ENCODE measurements at regions not wholly inside any gene's neighbourhood (a gene's known extent, or its start where the extent isn't known, plus 50 kb on each side); places are given as distances from the start of the nearest gene placed in this dataset.
"Not testable (repeated sequence)": the region's sequence is repeated elsewhere in the genome, so short reads cannot be mapped to it uniquely, and the experiment has no call there.

- TF ChIP-seq ZNF274 (IDR thresholded peaks at IDR 0.05; ENCODE audit: low read depth, low read length) = no peak
These were observed 54.7 kb downstream of the ASCL1 start for GRCh38 chr12:103011974-103012763.

GRCh38 chr12:103012884-103013283 lies 55.4 kb downstream of the ASCL1 start:
- H3K4me3 ChIP-seq (ENCODE audit: low read length) = no peak overlapping the region
- TF ChIP-seq ZNF274 (IDR thresholded peaks at IDR 0.05; ENCODE audit: low read depth, low read length) = no peak

More at GRCh38 chr12:103011974-103012763, 54.7 kb downstream of the ASCL1 start:
- no peak overlapping the region for H3K4me3 ChIP-seq (ENCODE audit: low read length)

- H3K4me3 ChIP-seq (ENCODE audit: low read length) = no peak overlapping the region
- no peak for TF ChIP-seq ZNF274 (IDR thresholded peaks at IDR 0.05; ENCODE audit: low read depth, low read length)
These were observed 56.3 kb downstream of the ASCL1 start for GRCh38 chr12:103013741-103014300.

- no peak for TF ChIP-seq ZNF274 (IDR thresholded peaks at IDR 0.05; ENCODE audit: low read depth, low read length)
These were observed 58.9 kb downstream of the ASCL1 start for GRCh38 chr12:103016381-103016780.

GRCh38 chr12:103020839-103021238 lies 63.4 kb downstream of the ASCL1 start:
- TF ChIP-seq ZNF274 (IDR thresholded peaks at IDR 0.05; ENCODE audit: low read depth, low read length) = no peak
- H3K4me3 ChIP-seq (ENCODE audit: low read length) = no peak overlapping the region

More at GRCh38 chr12:103016381-103016780, 58.9 kb downstream of the ASCL1 start:
- H3K4me3 ChIP-seq (ENCODE audit: low read length) = no peak overlapping the region

- no peak overlapping the region for H3K4me3 ChIP-seq (ENCODE audit: low read length)
- TF ChIP-seq ZNF274 (IDR thresholded peaks at IDR 0.05; ENCODE audit: low read depth, low read length) = no peak
These were observed 64.2 kb downstream of the ASCL1 start for GRCh38 chr12:103021538-103022218.

GRCh38 chr12:103024650-103025049 lies 67.2 kb downstream of the ASCL1 start:
- TF ChIP-seq ZNF274 (IDR thresholded peaks at IDR 0.05; ENCODE audit: low read depth, low read length) = no peak
- H3K4me3 ChIP-seq (ENCODE audit: low read length) = no peak overlapping the region

GRCh38 chr12:103026643-103027042 lies 69.2 kb downstream of the ASCL1 start:
- not testable (repeated sequence) for H3K4me3 ChIP-seq (ENCODE audit: low read length)

GRCh38 chr12:103028881-103029639 lies 71.6 kb downstream of the ASCL1 start:
- no peak for TF ChIP-seq ZNF274 (IDR thresholded peaks at IDR 0.05; ENCODE audit: low read depth, low read length)

GRCh38 chr12:103036581-103037214 lies 79.2 kb downstream of the ASCL1 start:
- no peak for TF ChIP-seq ZNF274 (IDR thresholded peaks at IDR 0.05; ENCODE audit: low read depth, low read length)
- H3K4me3 ChIP-seq (ENCODE audit: low read length) = no peak overlapping the region

More at GRCh38 chr12:103028881-103029639, 71.6 kb downstream of the ASCL1 start:
- no peak overlapping the region for H3K4me3 ChIP-seq (ENCODE audit: low read length)

GRCh38 chr12:103043531-103044486 lies 86.3 kb downstream of the ASCL1 start:
- no peak overlapping the region for H3K4me3 ChIP-seq (ENCODE audit: low read length)
- TF ChIP-seq ZNF274 (IDR thresholded peaks at IDR 0.05; ENCODE audit: low read depth, low read length) = no peak

GRCh38 chr12:103046154-103046553 lies 88.7 kb downstream of the ASCL1 start:
- no peak for TF ChIP-seq ZNF274 (IDR thresholded peaks at IDR 0.05; ENCODE audit: low read depth, low read length)

GRCh38 chr12:103050273-103050672 lies 92.8 kb downstream of the ASCL1 start:
- no peak for TF ChIP-seq ZNF274 (IDR thresholded peaks at IDR 0.05; ENCODE audit: low read depth, low read length)
- H3K4me3 ChIP-seq (ENCODE audit: low read length) = no peak overlapping the region

More at GRCh38 chr12:103046154-103046553, 88.7 kb downstream of the ASCL1 start:
- no peak overlapping the region for H3K4me3 ChIP-seq (ENCODE audit: low read length)

Measured in GM08714 (cell line).